Hematopoietic multipotent progenitor cell treated with erythropoietin and hydrocortisone succinate and interleukin-3 and kit ligand, for 17 days (in vitro differentiated cells): ENCODE measurements at regions not wholly inside any gene's neighbourhood (a gene's known extent, or its start where the extent isn't known, plus 50 kb on each side); places are given as distances from the start of the nearest gene placed in this dataset.
"Not testable (repeated sequence)": the region's sequence is repeated elsewhere in the genome, so short reads cannot be mapped to it uniquely, and the experiment has no call there.

ENCODE experiments used
- DNase-seq: peaks from one replicate; pipeline ENCODE4 v3.0.0-alpha.2; 2015; ENCODE audit warnings: low spot score

DNA sequence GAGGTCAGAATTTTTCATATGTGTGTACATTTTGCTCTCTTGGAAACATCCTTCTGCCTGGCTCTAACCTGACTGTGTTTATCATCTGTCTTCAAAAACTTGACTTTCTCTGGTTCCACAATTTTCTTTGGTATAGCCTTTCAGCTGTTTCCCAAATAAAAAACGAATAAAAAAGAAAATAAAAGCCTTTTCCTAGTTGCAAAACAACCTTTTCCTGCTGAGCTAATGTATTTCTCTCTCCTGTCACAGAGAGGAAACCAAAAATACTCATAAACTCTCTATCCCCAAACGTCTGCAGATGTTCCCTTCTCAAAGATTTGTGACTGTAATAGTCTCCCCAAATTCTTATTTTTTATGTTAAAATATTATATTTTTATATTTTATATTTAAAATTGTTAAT lies 505.3 kb upstream of the SLC39A10 start:
- no peak for DNase-seq

DNA sequence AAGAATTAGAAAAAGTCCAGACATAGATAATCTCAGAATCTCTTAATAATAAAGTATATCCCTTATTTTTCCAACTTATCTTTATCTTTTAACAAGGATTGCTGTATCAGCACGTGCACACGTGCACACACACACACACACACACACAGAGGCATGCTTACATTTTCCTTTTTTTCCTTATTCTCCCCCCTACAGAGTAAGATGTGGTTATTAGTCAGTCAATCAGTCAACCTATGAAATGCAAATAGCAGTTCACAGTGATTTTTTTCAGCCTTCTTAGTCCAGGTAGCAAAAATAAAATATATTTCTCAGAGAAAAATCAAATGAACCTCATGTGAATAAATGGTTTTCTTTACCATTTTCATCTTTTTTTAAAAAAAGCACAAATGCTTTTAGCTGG lies 506.2 kb upstream of the SLC39A10 start:
- no peak for DNase-seq

DNA sequence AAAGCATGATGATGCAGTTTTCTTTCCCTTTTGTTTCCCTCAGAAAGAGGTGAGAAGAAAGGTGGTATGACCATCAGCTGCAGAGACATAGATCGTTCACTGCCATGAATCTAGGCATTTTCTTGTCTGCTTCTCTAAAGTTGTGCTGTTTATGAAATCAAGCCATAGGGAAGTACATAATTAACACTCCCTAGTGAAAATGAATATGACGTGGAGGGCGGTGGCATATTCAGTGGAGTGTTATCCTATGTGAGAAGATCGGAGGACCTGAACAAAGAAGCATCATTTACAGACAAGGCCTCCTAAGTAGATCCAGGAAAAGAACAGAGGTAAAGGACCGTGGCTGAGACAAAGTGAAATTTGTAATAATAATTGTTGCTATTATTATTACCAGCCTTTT lies 509.0 kb upstream of the SLC39A10 start:
- no peak for DNase-seq

- DNase-seq: no peak
These were observed 510.1 kb upstream of the SLC39A10 start for GRCh38 chr2:195146761-195147541.

- DNase-seq: no peak
These were observed 518.6 kb upstream of the SLC39A10 start for GRCh38 chr2:195138435-195138834.

DNA sequence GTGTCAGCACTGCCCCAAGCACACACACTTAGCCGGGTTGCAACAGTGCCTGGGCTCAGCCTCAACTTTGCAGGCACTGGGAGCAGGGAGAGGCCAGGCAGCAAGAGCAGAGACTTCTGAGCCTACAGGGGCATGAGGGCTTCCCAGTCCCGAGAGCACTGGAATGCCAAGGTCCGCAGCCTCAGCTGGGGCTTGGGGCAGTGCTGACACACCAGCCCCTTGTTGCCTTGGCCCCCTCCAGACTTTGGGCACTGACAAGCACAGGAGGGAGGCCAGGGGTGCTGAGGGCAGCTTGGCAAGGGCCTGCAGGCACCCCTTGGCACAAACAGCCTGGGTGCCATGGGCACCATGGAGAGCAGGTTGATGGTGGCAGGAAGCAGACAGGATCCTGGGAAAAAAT lies 531.1 kb upstream of the SLC39A10 start:
- not testable (repeated sequence) for DNase-seq

DNA sequence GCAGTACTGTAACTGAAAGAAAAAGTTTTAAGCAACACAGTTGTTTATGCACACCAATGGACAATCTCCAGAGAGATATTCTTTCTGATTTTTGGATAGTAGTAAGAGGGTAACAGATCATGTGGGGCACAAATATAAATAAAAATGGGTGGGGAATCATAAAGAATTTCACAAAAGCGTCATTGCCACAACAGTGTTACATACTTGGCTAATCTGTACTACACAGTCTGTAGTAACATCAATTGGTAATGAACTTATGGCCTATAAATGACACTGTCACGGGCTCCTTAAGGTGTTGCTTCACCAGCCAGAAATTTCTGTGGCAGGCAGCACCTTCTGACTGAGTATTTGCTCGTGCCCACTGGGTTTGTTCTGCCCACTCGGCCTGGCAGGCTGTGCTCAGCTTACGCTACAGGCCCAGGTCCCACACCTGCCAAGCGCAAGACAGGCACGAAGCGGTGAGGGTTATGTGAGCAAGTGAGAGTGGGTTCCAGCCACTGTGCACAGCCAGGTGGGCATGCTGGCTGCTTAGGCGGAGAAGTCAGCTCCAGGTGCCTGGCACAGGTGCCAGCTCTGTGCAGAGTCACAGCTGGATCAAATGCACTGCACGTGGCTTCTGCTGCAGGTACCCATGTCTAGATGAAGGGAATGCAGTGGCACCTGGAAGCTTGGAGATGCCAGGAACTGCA lies 532.5 kb upstream of the SLC39A10 start:
- no peak for DNase-seq

DNA sequence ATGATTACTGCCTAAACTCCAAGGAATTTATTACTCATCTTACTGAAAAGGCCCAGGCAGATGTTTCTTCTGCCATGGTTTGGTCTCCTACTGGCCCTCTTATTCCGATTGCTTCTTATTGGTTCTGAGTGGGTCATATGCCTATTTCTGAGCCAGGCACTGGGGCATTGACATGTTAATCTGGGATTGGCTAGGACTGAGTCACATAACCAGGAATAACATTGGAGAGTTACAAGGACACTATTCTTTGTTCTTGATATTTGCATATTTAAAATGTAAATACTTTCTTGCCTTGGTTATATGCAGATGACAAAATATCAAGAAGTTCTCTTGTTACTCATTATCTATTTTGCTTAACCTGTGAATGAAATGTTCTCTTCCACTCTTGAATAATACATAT lies 534.4 kb upstream of the SLC39A10 start:
- DNase-seq: no peak

DNA sequence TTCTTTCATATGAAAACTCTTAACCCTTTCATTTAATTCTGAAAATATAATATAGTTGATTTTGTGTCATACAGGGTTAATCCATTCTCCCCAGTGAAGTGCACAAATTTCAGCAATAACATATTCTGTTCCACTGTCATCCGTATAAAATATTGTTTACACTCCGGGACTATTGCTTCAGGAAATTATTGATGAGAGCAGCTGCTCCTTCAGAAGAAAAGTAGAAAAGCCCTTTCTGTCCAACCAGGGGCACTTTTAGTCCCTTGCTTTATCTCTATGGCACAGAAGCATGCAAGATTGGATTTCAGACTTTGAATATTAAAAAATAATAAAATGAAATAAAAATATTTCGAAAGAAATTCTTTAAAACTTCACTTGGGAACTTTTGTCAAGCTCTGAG lies 535.7 kb upstream of the SLC39A10 start:
- no peak for DNase-seq

GRCh38 chr2:195119231-195119630 lies 537.8 kb upstream of the SLC39A10 start:
- no peak for DNase-seq

DNA sequence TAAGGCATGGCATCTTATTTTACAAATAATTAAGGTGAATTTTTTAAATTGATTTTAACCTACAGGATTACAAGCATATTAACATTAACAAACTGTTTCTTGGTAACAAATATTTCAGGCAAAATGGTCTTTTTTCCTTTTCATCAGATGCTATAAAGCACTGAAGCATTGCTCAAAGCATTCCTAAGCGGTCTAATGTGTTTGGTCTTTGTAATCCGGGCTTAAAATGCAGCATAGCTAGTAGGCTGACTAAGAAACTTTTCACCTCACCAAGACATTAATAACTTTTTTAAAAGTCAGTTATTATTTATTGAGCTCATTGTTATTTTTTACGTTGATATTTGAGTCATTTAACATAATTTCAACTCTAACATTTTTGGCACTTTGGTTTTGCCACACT lies 538.8 kb upstream of the SLC39A10 start:
- no peak for DNase-seq

DNA sequence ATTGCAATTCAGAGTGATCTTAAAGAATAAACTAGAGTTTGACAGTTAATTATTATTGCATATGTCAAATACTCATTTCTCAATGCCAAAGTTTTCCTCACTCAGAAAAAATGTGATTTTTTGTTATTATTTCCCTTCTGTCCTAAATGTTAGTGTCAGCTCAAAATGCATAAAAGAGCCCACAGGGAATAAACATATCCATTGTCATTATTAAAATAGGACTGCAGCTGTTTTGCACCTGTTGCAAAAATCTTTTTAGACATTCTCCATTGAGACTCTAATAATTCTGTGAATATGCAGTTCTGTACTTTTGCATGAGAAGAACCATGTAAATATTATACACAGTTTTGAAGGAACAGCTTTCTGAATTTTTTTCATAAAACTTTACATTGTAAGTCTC lies 540.0 kb upstream of the SLC39A10 start:
- DNase-seq: no peak

DNA sequence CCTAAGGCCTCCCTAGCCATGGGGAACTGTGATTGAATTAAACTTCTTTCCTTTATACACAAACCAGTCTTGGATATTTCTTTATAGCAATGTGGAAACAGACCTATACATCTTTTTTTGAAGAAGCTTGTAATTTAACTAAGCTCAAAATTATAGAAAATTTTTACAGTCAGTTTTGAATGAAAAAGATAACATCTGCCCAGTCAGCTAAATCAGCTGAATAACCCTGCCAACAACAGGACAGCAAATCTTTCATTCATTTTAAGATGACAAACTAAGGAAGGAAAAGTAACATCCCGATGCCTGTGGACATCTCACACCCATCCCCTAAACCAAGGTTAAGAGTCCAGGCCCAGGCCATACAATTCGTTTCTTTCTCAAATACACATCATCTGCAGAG lies 541.3 kb upstream of the SLC39A10 start:
- DNase-seq: no peak

DNA sequence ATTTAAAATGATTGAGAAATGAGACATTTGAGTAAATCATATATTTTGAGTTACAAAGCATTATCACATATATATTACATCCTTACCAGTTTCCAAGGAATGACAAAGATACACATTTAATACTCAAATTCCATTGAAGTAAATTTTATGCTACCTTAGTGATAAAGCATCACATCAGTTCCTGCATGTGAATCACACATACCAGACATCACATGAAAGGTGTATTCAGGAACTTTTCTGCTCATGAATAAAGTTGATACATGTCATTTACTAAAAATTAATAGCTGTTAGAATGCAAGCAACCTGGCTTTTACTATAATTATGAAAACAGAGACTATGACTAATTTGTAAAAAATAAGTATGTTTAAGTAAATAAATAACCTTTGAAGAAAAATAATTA lies 548.8 kb upstream of the SLC39A10 start:
- no peak for DNase-seq

DNA sequence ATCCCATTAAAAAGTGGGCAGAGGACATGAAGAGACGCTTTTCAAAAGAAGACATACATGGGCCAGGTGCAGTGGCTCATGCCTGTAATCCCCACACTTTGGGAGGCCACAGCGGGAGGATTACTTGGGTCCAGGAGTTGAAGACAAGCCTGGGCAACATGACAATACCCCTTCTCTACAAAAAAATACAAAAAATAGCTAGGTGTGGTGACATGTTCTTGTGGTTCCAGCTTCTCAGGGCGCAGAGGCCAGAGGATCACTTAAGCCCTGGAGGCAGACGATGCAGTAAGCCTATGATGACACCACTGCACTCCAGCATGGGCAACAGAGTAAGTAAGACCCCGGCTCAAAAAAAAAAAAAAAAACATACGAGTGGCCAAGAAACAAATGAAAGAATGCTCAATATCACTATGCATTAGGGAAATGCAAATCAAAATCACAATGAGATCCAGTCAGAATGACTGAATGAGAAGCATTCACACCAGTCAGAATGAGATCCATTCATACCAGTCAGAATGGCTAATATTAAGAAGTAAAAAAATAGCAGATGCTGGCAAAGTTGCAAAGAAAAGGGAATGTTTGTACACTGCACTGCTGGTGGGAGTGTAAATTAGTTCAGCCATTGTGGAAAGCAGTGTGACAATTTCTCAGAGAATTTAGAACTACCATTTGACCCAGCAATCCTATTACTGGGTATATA lies 550.2 kb upstream of the SLC39A10 start:
- DNase-seq: no peak

DNA sequence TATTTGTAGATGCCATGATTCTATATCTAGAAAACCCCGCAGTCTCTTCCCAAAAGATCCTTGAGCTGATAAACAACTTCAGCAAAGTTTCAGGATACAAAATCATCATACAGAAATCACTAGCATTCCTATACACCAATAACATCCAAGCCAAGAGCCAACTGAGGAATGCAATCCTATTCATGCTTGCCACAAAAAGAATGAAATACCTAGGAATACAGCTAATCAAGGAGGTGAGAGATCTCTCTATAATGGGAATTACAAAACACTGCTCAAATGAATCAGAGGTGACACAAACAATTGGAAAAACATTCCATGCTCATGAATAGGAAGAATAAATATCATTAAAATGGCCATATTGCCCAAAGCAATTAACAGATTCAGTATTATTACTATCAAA lies 551.4 kb upstream of the SLC39A10 start:
- no peak for DNase-seq

DNA sequence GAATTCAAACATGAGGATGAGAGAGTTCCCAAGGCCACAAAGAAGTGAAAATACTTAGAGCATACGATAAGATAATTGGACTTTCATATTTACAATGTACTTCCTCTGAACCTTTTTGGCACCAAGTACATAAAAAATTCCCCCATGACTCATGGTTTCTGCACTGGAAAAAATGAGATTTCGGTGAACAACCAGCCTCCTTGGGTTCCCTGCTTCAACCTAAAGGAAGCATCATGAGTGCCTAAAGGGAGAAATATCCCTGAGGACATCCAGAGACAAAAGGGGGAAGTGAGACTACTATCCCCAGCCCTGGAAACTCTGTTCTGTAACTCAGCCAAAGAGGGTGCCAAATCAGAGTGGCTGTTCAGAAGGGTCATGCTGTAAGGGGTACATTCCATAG lies 562.7 kb upstream of the SLC39A10 start:
- no peak for DNase-seq

DNA sequence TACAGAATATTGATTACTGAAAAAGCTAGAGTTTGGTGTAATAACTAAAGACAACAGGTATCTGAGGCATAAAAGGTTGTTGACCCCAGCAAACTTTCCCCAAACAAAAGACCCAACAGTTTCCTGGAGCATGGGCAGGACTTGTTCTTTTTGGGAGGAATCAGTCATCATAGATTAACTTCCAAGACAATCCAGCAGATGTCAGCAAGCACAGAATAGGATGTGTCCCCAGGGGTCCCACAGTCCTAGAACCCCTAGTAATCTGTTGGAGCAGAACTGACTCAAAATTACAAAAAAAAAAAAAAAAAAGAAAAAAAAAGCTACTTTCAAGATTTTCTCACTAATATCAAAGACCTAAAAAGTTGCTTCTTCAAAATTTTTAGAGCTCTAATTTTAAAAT lies 564.7 kb upstream of the SLC39A10 start:
- no peak for DNase-seq

GRCh38 chr2:195072806-195073205 lies 584.2 kb upstream of the SLC39A10 start:
- DNase-seq: not testable (repeated sequence)

DNA sequence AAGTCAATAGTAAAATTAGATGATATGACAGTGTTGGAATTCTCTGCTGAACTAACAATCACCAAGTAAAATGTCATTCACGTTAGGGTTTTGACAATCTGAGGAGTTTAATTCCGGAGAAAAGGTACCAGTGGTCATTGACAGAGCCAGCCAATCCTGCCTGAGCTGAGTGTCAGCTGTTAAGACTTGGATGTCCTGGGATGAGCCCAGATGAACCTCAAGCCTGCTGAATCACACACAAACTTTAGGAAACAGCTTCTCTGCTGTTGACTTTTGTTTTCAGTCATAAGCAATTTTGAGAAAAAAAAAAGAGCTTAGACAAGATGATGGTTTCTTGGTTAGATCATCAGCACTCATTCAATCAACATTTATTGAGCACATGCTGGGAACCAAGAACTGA lies 600.0 kb upstream of the SLC39A10 start:
- DNase-seq: no peak

- DNase-seq: no peak
These were observed 601.0 kb upstream of the SLC39A10 start for GRCh38 chr2:195055996-195056395.

DNA sequence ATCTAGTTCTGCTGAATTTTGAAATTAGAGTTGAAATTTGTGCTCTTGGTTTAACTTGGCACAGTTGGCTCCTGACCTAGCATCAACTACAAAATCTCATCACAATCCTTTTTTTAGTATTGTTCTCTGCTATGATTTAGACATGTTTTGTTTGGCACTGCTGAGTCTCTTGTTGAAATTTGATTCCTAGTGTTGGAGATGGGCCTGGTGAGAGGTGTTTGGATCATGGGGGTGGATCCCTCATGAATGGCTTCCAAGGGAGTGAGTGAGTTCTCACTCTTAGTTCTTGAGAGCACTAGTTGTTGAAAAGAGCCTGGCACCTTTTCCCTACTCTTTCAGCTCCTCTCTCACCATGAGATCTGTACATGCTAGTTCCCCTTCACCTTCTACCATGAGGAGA lies 605.6 kb upstream of the SLC39A10 start:
- DNase-seq: no peak

GRCh38 chr2:195049372-195050031 lies 607.5 kb upstream of the SLC39A10 start:
- no peak for DNase-seq
